Renal cortex interstitium (tissue), 11 donors: ENCODE measurements at regions not wholly inside any gene's neighbourhood (a gene's known extent, or its start where the extent isn't known, plus 50 kb on each side); places are given as distances from the start of the nearest gene placed in this dataset.
"Not testable (repeated sequence)": the region's sequence is repeated elsewhere in the genome, so short reads cannot be mapped to it uniquely, and the experiment has no call there.

Source experiments
- DNase-seq, 11 donors: peaks; one replicate each; pipeline ENCODE4 v3.0.0-alpha.2; 2013; ENCODE audit warnings: low read depth in 9 of 11, low spot score in 4 of 11; ENCODE audit errors: extremely low read depth in 1 of 11

DNA sequence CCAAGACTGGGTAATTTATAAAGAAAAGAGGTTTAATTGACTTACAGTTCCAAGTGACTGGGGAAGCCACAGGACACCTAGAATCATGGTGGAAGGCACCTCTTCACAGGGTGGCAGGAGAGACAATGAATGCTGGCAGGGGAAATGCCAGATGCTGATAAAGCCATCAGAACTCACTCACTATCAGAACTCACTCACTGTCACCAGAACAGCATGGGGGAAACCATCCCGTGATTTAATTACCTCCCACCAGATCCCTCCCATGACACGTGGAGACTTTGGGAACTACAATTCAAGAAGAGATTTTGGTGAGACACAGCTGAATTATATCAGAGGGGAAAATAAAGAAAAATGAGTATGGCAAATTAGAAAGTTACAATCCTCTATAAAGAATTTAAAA is 310.9 kb downstream of the BCHE start:
- no peak for DNase-seq

DNA sequence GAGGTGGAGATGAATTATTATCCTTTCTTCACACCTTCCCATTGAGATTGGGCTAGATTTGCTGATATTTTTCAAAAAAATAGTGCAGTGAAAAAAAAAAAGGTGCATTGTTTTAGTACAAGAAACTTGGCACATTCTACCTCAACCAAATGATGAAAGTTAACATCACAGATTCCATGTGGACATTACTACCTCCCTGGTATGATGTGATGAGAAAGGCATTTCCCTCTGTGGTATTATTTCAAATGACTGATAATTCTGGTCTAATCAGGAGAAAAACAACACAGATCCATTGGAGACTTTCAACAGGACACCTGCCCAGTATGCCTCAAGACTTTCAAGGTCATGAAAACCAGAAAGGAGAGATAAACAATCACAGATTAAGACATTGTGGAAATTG is 313.4 kb downstream of the BCHE start:
- DNase-seq = no peak

DNA sequence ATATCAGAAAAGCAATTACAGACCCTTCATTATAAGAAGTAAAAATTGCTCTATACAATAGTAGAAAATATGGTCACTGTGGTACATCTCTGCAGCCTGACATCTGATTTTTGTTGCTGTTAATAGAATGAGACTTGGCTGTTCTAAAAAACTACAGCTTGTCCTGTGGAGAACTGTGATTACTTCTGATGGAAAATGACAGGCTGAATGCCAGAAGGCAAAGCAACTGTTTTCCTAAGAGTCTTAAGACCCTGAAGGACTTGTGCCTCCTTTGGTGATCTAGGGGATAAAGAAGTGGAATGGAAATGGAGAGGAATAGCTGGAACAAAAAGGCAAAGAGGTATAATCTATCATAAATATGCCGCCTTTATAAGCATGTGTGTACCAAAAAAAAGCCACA is 314.8 kb downstream of the BCHE start:
- DNase-seq = no peak

DNA sequence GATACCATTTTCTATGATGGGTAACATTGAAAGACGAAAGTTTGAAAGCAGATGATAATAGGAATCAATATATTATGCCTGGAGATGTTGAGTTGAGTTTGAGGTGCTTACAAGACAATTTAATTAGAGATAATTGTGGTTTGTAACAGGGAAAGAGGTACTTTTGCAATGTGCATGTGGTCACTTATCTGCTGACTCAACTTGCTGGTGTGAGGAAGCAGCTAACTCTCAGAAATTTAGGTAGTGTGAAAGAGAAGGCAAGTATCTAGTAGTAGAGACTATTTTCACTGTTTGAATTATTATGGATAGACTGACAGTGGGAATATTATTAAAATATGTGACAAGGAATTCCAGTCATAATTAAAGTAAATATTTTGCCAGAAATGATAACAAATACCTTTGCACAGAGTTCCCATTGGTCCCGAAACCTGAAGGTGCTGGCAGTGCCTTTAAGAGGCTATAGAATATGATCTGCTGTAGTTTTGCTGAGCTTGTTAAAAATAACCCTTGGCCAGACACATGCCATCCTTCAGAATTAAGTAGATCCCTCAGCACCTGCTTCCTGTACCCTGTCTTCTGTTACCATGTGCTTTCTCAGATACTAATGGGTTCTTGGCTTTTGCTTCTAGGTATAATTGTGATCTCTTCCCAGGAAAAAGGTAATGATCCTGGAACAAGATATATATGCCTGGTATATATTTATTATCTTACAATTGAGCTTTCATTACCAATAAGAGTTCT is 315.9 kb downstream of the BCHE start:
- DNase-seq = no peak

DNA sequence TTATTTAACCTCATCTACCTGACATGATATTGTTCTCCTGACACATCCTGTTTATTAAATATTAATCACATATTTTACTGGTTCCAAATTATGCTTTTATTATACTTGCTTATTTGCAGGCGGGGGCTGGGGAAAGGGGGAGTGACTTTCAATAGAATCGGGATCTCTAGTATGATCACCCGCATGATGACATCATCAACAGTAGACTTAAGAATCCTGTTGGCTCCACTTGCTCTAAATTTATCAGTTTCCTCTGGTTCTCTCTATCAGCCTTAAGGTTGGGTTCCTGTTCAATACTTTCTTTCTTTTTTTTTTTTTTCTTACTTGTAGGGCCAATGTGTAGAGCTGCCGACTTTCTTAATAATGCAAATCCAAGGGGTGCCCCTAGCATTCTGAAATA is 317.5 kb downstream of the BCHE start:
- DNase-seq = no peak

DNA sequence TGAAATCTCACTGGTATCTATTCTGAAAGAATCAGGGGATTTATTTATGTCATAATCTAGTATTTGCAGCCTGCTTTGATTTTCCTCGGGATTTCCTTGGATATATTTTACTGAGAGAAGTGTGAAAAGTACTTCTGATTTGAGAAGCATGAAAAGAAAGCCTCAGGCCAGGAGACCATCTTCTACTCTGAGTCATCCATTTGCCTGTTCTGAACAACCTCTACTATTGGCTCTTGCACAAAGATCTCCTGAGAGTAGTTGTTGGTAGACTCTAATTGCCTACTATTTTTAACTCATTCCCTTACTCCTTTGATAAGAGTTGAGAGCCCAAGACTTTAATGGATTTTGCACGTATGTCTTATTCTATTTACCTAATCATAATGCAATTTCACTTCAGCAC is 318.9 kb downstream of the BCHE start:
- no peak for DNase-seq

DNA sequence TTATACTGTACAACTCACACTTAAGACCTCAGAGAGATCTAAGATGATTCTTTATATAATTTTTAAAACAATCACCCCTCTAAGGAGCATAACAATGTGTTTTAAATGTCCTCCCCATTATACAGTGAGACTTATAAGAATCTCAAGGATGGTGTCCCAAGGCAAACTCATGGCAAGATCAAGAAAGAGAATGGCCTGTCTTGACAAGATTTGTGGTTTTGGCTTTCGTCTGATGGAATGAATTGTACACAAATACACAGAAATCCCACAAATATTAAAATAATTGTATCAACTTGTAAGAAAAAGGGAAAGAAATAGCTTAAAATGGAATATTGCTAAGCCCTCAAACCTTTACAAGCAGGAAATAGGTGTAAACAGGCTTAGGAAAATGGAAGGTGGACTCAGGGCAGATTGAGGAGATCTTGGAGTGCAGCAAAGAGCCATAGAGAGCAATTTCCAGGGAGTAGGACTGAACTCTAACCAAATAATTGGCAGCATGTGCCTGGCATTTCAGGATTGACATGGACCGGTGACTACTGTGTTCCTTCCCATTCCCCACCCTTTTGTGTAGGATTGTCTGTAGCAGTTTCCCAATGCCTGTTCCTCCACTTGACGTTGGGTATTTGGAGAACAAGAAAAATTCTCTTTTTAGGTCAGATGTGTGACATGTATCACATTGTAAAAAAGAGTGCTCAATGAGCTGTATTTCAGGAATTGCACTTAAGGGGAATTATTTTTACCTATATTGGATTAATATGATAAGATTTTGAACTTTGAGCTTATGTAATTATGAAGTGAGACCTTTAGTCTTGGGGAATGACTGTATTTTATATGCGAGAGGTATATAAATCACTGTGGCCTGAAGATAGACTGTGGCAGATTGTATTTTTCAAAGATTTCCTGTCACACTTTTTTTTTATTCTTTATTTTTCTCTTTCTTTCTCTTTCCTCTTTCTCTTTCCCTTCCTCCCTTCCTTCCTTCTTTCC is 317.8 kb upstream of the SLITRK3 start:
- DNase-seq = no peak

DNA sequence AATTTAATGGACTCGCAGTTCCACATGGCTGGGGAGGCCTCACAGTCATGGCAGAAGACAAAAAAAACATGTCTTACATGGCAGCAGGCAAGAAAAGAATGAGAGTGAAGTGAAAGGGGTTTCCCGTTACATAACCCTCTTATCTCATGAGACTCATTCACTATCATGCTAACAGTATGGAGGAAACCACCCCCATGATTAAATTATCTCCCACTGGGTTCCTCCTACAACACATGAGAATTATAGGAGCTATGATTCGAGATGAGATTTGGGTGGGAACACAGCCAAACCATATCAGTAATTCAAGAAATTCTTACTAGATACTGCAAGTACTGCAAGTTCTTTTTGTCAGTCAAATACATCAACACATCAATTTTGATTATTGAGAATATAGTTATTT is 311.4 kb upstream of the SLITRK3 start:
- no peak for DNase-seq

DNA sequence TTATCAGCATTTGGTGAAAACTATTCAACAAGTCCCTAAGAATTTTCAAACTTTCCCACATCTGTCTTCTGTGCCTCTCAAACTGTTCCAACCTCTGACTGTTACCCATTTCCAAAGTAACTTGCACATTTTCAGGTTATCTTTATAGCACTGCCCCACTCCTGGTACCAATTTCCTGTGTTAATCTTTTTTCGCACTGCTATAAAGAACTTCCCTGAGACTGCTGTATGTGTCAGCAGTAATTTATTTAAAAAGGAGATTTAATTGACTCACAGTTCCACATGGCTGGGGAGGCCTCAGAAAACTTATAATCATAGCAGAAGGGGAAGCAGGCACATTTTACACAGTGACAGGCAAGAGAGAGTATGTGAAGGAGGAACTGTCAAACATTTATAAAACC is 310.9 kb upstream of the SLITRK3 start:
- no peak for DNase-seq

DNA sequence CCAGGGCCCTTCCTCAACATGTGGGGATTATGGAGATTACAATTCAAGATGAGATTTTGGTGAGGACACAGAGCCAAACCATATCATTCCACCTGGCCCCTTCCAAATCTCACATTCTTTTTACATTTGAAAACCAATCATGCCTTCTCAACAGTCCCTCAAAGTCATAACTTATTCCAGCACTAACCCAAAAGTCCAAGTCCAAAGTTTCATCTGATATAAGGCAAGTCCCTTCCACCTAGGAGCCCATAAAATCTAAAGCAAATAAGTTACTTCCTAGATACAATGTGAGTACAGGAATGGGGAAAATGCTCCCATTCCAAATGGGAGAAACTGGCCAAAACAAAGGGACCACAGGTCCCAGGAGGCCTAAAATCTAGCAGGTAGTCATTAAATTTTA is 309.5 kb upstream of the SLITRK3 start:
- DNase-seq = no peak

DNA sequence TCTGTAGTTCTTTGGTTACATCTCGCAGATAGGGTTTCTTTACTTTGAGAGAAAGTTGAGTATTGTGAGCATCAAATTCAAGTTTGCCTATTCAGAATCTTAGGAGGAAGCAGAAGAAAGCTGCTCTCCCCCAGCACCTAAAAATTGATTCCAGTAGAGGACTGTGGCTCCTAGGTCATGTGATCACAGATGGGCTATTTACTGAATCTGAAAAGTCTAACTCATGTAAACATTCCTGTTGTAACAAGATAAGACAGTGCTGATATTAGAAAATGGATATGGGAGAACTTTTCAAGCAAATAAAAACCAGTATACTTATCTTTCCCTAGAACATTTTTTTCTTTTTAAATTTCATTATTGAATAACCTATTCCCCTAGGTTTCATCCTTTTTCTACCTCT is 308.4 kb upstream of the SLITRK3 start:
- DNase-seq = no peak

DNA sequence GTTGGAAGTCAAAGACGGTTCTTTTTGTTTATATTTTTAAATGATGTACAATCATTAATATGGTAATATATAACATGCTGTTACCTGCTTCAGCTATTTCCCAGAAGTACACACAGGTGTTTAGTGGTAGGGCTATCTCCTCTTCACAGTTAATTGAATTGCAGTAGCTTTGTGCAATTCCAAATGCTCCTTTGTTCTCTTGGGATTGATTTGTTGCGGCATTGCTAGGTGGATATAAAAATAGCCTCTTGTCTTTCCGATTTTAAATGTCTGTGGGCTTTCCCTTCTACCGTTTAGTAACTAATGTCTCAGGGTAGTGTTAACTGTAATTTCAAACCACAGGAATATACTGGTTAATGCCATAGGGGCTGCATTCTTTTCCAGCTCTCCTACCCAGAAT is 307.6 kb upstream of the SLITRK3 start:
- no peak for DNase-seq

DNA sequence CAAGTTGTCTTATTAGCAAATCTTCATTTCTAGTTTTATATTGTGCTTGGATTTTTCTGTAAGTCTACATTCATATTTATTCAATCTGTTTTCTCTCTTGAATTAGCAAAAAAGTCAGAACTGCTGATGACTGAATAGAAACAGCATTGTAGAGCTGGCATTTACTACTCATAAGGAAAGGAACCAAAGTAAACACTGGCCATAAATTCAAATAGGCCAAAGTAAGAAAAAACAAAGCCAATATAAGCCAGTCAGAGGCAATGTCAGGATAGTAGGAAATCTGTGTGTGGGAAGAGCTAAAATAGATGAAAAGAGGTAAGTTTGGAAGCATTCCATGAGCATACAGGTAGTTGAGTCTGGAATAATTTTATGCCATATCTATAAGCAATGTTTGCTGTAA is 307.2 kb upstream of the SLITRK3 start:
- DNase-seq = no peak

DNA sequence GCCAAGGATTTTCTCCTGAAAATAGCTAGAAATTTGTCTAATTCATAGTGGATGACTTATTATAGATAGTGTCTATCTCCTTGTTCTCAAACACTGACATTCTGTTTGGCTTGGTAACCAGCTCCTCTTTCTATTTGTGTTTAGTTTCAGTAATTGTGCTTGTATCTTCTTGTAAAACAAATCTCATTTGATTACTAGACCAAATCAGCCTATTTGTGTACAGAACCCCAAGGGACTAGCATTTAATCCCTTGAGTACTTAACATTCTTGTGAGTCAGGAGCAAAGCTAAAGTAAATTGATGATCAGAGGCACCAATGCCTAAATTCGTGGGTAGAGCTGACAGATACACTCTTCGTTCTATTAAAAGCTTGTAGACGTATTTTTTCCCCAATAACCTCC is 306.5 kb upstream of the SLITRK3 start:
- DNase-seq = no peak

DNA sequence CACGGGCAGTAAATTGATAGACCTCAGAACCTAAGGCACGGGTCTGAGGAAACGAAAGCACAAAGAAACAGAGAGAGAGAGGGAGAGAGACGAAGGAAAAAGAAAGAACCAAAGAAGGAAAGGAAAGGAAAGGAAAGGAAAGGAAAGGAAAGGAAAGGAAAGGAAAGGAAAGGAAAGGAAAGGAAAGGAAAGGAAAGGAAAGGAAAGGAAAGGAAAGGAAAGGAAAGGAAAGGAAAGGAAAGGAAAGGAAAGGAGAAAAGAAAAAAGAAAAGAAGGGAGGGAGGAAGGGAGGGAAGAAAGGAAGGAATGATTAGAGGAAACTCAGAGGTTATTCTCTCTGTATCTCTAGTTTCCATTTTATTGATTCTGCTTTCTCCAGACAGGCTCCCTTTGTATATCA is 302.6 kb upstream of the SLITRK3 start:
- not testable (repeated sequence) for DNase-seq

DNA sequence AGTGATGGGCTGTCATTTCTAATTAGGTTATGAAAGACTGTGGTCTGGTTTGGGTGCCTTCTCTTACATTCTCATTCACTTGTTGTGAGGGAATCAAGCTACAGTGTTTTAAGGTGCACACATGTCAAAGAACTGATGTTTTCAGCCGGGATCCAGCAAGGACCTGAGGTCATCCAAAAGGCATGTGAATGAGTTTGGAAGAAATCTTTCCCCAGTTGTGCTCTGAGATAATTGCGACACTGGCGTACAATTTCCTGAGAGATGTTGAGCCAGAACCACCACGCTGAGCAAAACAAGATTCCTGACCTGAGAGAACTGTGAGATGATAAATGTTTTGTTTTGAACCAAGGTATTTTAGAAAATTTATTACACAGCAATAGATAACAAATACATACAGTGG is 295.3 kb upstream of the SLITRK3 start:
- no peak for DNase-seq

DNA sequence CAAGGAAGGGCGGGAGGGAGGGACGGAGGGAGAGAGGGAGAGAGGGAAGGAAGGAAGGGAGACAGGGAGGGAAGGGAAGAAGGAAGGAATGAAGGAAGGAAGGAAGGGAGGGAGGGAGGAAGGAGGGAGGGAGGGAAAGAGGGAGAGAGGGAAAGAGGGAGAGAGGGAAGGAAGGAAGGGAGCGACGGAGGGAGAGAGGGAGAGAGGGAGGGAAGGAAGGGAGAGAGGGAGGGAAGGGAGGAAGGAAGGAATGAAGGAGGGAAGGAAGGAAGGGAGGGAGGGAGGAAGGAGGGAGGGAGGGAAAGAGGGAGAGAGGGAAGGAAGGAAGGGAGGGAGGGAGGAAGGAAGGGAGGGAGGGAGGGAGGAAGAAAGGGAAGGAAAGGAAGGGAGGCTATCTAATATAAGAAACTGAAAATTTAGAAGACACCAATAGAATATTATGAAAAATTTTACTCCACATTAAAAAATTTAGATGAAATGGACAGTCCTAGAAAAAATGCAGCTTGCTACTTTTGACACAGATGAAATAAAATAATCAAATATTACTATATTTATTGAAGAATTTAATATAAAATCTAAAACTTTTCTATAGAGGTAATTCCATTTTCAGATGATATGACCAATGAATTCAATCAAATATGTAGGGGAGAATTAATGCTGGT is 280.3 kb upstream of the SLITRK3 start:
- DNase-seq = no peak

DNA sequence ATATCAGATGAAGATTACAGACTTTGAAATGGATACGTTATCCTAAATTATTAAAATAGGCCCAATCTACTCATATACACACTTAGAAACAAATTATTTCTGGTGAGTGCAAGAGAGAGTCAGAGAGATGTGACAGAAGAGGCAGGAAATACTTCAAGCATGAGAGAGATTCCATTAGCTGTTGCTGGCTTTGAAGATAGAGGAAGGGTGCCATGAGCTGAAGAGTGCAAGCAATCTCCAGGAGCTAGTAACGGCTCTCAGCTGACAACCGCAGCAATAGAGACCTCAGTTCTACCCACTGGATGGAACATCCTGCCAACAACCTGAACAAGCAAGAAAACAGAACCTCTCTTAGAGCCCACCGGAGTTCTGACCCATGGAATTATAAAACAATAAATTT is 270.7 kb upstream of the SLITRK3 start:
- no peak for DNase-seq

DNA sequence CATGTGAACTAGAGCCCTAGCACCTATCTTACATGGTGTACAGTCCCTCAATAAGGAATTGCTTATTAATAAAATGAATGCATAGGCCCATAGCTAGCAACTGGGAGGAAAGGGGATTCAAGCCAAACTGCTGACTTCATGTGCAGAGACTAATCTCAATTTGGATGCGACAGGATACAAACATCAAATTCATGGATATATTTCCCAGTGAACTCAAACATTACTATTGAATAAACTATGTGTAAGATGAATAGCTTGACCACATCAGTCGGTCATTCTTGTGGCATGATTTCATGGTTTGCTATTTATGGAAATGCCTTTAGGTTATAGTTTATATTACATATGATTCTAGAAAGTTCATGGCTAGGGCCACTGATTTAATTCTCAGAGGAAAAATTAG is 268.6 kb upstream of the SLITRK3 start:
- DNase-seq = no peak

DNA sequence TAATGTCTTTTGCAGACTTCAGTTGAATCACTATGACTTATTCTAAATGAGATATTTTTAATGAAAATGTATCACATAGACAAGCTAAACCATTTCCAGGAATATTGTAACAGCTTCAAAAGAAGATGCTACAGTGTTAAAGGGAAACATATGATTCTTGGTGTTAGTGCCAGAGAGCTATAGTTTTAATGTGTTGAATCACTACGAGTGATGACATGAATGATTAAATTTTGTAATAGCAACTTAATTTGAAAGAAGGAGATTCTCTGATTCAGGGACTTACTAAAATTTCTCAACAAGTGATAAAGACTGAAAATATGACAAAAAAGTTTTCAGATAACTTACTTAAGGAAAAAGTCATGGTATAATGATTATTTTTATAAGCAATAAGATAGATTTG is 267.3 kb upstream of the SLITRK3 start:
- no peak for DNase-seq
